Uterus (tissue), 3 donors: ENCODE measurements at regions not wholly inside any gene's neighbourhood (a gene's known extent, or its start where the extent isn't known, plus 50 kb on each side); places are given as distances from the start of the nearest gene placed in this dataset.

Experiments used
- DNase-seq, 2 donors: peaks; one replicate each; pipeline ENCODE4 v3.0.0-alpha.2; 2019 to 2020
- H3K27ac ChIP-seq, 2 donors: fragments of 200-600 bp; sonication (generic); 1 replicate in 1 of 2; 2 replicates in 1 of 2; pipeline ENCODE4 v1.5.1; 2016 to 2018
- H3K27me3 ChIP-seq, 2 donors: fragments of 200-600 bp; sonication (generic); one replicate each; pipeline ENCODE4 v1.5.1; 2018 to 2019; ENCODE audit warnings: control low read depth in 1 of 2
- H3K36me3 ChIP-seq, 2 donors: fragments of 200-600 bp; sonication (generic); one replicate each; pipeline ENCODE4 v1.5.1; 2019; ENCODE audit warnings: control low read depth in 1 of 2
- H3K4me1 ChIP-seq, 2 donors: fragments of 200-600 bp; sonication (generic); one replicate each; pipeline ENCODE4 v1.5.1; 2018 to 2019; ENCODE audit warnings: control low read depth in 1 of 2
- H3K4me3 ChIP-seq, 2 donors: fragments of 200-600 bp; sonication (generic); 1 replicate in 1 of 2; 2 replicates in 1 of 2; pipeline ENCODE4 v1.5.1; 2018 to 2019; ENCODE audit warnings: mild to moderate bottlenecking in 1 of 2
- H3K9me3 ChIP-seq, 2 donors: fragments of 200-600 bp; sonication (generic); one replicate each; pipeline ENCODE4 v1.5.1; 2019; ENCODE audit warnings: control low read depth in 1 of 2
- CTCF ChIP-seq, 4 experiments: fragments of 200-600 bp in 2 of 4; fragments of 450-650 bp in 2 of 4; sonication (generic) in 2 of 4; IDR thresholded peaks; one replicate each; pipeline ENCODE4 v1.5.1; 2016 to 2019; ENCODE audit warnings: antibody characterized with exemption in 4 of 4, mild to moderate bottlenecking in 2 of 4, moderate library complexity in 1 of 4
- POLR2A ChIP-seq, 2 donors: fragments of 450-650 bp; IDR thresholded peaks; one replicate each; pipeline ENCODE4 v1.6.1; 2016; ENCODE audit warnings: antibody characterized with exemption in 2 of 2, mild to moderate bottlenecking in 1 of 2, moderate library complexity in 1 of 2
- intact Hi-C: fragments of 100-400 bp; cut with DNase I; formaldehyde crosslinking; loops from one replicate; pipeline ENCODE4 v1.15.1; 2023; ENCODE audit warnings: low total_unique reads
- donor health status: DM: yes; HTN: yes; CAD: no.

- DNase-seq: peak; percentile 22 to 23
- intact Hi-C loops: no loop called here
- no peaks in the 10 kb centered on the region for H3K9me3 ChIP-seq
- H3K27me3 ChIP-seq: no peaks in the 10 kb centered on the region
- no peak overlapping the region for H3K4me3 ChIP-seq
- TF ChIP-seq CTCF (IDR thresholded peaks at IDR 0.05) (peak in 3 of 4 experiments; percentile 52 to 62 (median 57)), POLR2A (IDR thresholded peaks at IDR 0.05) (no peak)
- no peaks in the 10 kb centered on the region for H3K36me3 ChIP-seq
- H3K4me1 ChIP-seq: no peaks in the 10 kb centered on the region
- no peak overlapping the region for H3K27ac ChIP-seq
These were observed 336.9 kb upstream of the NPSR1 start for GRCh38 chr7:34320926-34321661.

GRCh38 chr7:34322841-34323240 lies 335.2 kb upstream of the NPSR1 start:
- H3K9me3 ChIP-seq: no peaks in the 10 kb centered on the region
- no peak for TF ChIP-seq POLR2A (IDR thresholded peaks at IDR 0.05)
- TF ChIP-seq CTCF (IDR thresholded peaks at IDR 0.05): no peak
- no peaks in the 10 kb centered on the region for H3K36me3 ChIP-seq
- no peaks in the 10 kb centered on the region for H3K27me3 ChIP-seq
- DNase-seq: no peak
- no peak overlapping the region for H3K4me3 ChIP-seq
- no peaks in the 10 kb centered on the region for H3K4me1 ChIP-seq
- intact Hi-C loops: no loop called here
- H3K27ac ChIP-seq: no peak overlapping the region

GRCh38 chr7:34327681-34328080 lies 330.3 kb upstream of the NPSR1 start:
- TF ChIP-seq POLR2A (IDR thresholded peaks at IDR 0.05) (no peak), CTCF (IDR thresholded peaks at IDR 0.05) (no peak)
- intact Hi-C loops: no loop called here
- Histone ChIP-seq H3K4me3 (no peak overlapping the region), H3K27ac (no peak overlapping the region), H3K9me3 (no peaks in the 10 kb centered on the region), H3K4me1 (no peaks in the 10 kb centered on the region), H3K27me3 (no peaks in the 10 kb centered on the region), H3K36me3 (no peaks in the 10 kb centered on the region)
- no peak for DNase-seq

GRCh38 chr7:34330308-34330707 lies 327.7 kb upstream of the NPSR1 start:
- TF ChIP-seq CTCF (IDR thresholded peaks at IDR 0.05) (no peak), POLR2A (IDR thresholded peaks at IDR 0.05) (no peak)
- Histone ChIP-seq H3K27me3 (no peaks in the 10 kb centered on the region), H3K4me1 (no peaks in the 10 kb centered on the region), H3K9me3 (no peaks in the 10 kb centered on the region), H3K4me3 (no peak overlapping the region), H3K27ac (no peak overlapping the region), H3K36me3 (no peaks in the 10 kb centered on the region)
- intact Hi-C loops: no loop called here
- DNase-seq: no peak

GRCh38 chr7:34331102-34331501 lies 326.9 kb upstream of the NPSR1 start:
- Histone ChIP-seq H3K36me3 (no peaks in the 10 kb centered on the region), H3K4me3 (no peak overlapping the region), H3K27ac (no peak overlapping the region), H3K9me3 (no peaks in the 10 kb centered on the region), H3K27me3 (no peaks in the 10 kb centered on the region), H3K4me1 (no peaks in the 10 kb centered on the region)
- no peak for TF ChIP-seq POLR2A (IDR thresholded peaks at IDR 0.05)
- no peak for TF ChIP-seq CTCF (IDR thresholded peaks at IDR 0.05)
- intact Hi-C loops: no loop called here
- no peak for DNase-seq
